HepG2 (cell line): ENCODE measurements at regions not wholly inside any gene's neighbourhood (a gene's known extent, or its start where the extent isn't known, plus 50 kb on each side); places are given as distances from the start of the nearest gene placed in this dataset.

Source experiments
- CEBPB ChIP-seq: IDR thresholded peaks from 2 replicates; pipeline ENCODE4 v1.6.1; 2011; ENCODE audit warnings: low read depth, low read length, improper control_type of control experiment, borderline replicate concordance
- FOXA1 ChIP-seq, 2 experiments: fragments of 450-650 bp in 1 of 2; sonication (generic) in 1 of 2; formaldehyde crosslinking in 1 of 2; IDR thresholded peaks; 2 replicates each; pipeline versions ENCODE4 v1.4.0 to v1.6.1; 2016 to 2020; ENCODE audit warnings: missing genetic modification reagents in 1 of 2
- HES4 ChIP-seq: sonication (generic); formaldehyde crosslinking; IDR thresholded peaks from 2 replicates; pipeline ENCODE4 v1.9.0; 2021; ENCODE audit warnings: mild to moderate bottlenecking, missing genetic modification reagents, borderline replicate concordance
- KLF13 ChIP-seq: sonication (generic); formaldehyde crosslinking; IDR thresholded peaks from 2 replicates; pipeline ENCODE4 v1.4.0; 2020; ENCODE audit warnings: mild to moderate bottlenecking, missing genetic modification reagents
- SOX5 ChIP-seq: IDR thresholded peaks from 2 replicates; pipeline ENCODE4 v1.6.1; 2016; ENCODE audit warnings: borderline replicate concordance
- ZFY ChIP-seq: sonication (generic); formaldehyde crosslinking; IDR thresholded peaks from 2 replicates; pipeline ENCODE4 v1.4.0; 2020; ENCODE audit warnings: missing genetic modification reagents
- ZKSCAN5 ChIP-seq: sonication (generic); formaldehyde crosslinking; IDR thresholded peaks from 2 replicates; pipeline ENCODE4 v1.5.1; 2020; ENCODE audit warnings: mild to moderate bottlenecking, missing genetic modification reagents
- ZNF792 ChIP-seq: IDR thresholded peaks from 2 replicates; pipeline ENCODE4 v1.6.1; 2016
- TF ChIP-seq, protein P1 (sequence below): sonication (generic); formaldehyde crosslinking; IDR thresholded peaks from 2 replicates; pipeline ENCODE4 v1.8.0; 2022; ENCODE audit warnings: mild to moderate bottlenecking, missing genetic modification reagents, borderline replicate concordance
- TF ChIP-seq, protein P2 (sequence below): IDR thresholded peaks from 2 replicates; pipeline ENCODE4 v1.6.1; 2016
- TF ChIP-seq, protein P3 (sequence below), 2 experiments: sonication (generic) in 1 of 2; formaldehyde crosslinking in 1 of 2; IDR thresholded peaks; 2 replicates each; pipeline versions ENCODE4 v1.4.0 to v1.6.1; 2018 to 2020; ENCODE audit warnings: missing genetic modification reagents in 2 of 2, borderline replicate concordance in 1 of 2, low read depth in 1 of 2, mild to moderate bottlenecking in 1 of 2, missing biosample characterization in 1 of 2
- TF ChIP-seq, protein P4 (sequence below): sonication (generic); formaldehyde crosslinking; IDR thresholded peaks from 2 replicates; pipeline ENCODE4 v1.4.0; 2020; ENCODE audit warnings: missing genetic modification reagents
- TF ChIP-seq, protein P5 (sequence below): IDR thresholded peaks from 2 replicates; pipeline ENCODE4 v1.6.1; 2018; ENCODE audit warnings: missing genetic modification reagents, mild to moderate bottlenecking, missing compliant biosample characterization
- TF ChIP-seq, protein P6 (sequence below): sonication (generic); formaldehyde crosslinking; IDR thresholded peaks from 2 replicates; pipeline ENCODE4 v1.5.1; 2020; ENCODE audit warnings: mild to moderate bottlenecking, missing genetic modification reagents, borderline replicate concordance

DNA sequence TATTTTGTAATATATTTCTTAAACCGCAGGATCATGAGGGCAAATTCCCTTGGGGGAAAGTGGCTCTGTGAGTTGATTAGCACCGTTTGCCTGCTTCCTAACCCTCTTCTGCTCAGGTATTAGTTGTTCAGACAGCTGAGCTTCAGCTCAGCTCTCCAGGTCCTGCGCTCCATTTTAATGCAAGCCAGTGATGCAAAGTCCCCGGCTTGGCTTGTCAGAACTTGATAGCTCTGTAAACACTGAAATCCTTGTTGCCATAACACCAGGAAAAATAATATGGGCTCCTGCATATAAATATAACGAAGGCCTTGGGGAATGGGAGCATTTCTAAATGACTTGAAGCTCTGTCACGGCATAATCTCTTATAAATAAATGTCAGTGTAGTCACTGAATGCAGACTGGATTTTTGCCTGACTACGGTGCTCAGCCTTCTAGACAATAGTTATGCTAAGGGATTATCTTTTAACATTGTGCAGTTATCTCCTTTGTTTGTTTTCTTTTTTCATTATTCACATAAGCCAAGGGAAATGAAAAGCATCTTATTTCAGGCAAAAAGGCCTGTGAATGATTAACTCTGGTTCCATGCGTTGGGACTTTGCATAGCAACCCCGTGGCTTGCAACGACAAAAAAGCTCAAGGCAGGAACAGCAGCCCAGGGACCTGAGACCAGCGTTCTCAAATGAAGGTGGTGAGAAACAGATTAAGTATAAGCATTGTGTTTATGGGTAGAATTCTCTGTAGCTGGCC, 253.2 kb downstream of the SPRY1 start (continued):
- TF ChIP-seq, protein P1, sequence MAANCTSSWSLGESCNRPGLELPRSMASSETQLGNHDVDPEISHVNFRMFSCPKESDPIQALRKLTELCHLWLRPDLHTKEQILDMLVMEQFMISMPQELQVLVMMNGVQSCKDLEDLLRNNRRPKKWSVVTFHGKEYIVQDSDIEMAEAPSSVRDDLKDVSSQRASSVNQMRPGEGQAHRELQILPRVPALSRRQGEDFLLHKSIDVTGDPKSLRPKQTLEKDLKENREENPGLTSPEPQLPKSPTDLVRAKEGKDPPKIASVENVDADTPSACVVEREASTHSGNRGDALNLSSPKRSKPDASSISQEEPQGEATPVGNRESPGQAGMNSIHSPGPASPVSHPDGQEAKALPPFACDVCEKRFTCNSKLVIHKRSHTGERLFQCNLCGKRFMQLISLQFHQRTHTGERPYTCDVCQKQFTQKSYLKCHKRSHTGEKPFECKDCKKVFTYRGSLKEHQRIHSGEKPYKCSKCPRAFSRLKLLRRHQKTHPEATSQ (CRISPR knock-in tag) = peak; percentile 56; the same call in 1 of the 2 replicates
- TF ChIP-seq HES4 (CRISPR knock-in tag) (no peak), ZKSCAN5 (CRISPR knock-in tag) (no peak), KLF13 (CRISPR knock-in tag) (no peak), CEBPB (peak; percentile 63; the same call in 1 of the 2 replicates), SOX5 (peak; percentile 89), FOXA1 (IDR thresholded peaks at IDR 0.05) (no peak), FOXA1 (CRISPR knock-in tag; IDR thresholded peaks at IDR 0.05) (peak; percentile 79), ZFY (CRISPR knock-in tag) (peak; percentile 28; the same call in 1 of the 2 replicates), ZNF792 (CRISPR knock-in tag) (peak; percentile 53; the same call in 1 of the 2 replicates)
- TF ChIP-seq, protein P2, sequence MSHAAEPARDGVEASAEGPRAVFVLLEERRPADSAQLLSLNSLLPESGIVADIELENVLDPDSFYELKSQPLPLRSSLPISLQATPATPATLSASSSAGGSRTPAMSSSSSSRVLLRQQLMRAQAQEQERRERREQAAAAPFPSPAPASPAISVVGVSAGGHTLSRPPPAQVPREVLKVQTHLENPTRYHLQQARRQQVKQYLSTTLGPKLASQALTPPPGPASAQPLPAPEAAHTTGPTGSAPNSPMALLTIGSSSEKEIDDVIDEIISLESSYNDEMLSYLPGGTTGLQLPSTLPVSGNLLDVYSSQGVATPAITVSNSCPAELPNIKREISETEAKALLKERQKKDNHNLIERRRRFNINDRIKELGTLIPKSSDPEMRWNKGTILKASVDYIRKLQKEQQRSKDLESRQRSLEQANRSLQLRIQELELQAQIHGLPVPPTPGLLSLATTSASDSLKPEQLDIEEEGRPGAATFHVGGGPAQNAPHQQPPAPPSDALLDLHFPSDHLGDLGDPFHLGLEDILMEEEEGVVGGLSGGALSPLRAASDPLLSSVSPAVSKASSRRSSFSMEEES (CRISPR knock-in tag) = peak; percentile 33; the same call in 1 of the 2 replicates
- TF ChIP-seq, protein P3, sequence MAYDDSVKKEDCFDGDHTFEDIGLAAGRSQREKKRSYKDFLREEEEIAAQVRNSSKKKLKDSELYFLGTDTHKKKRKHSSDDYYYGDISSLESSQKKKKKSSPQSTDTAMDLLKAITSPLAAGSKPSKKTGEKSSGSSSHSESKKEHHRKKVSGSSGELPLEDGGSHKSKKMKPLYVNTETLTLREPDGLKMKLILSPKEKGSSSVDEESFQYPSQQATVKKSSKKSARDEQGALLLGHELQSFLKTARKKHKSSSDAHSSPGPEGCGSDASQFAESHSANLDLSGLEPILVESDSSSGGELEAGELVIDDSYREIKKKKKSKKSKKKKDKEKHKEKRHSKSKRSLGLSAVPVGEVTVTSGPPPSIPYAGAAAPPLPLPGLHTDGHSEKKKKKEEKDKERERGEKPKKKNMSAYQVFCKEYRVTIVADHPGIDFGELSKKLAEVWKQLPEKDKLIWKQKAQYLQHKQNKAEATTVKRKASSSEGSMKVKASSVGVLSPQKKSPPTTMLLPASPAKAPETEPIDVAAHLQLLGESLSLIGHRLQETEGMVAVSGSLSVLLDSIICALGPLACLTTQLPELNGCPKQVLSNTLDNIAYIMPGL (CRISPR knock-in tag; IDR thresholded peaks at IDR 0.05; ENCODE audit: borderline replicate concordance in 1 of 2, low read depth in 1 of 2) = 0 out of 4 replicates have a peak, but pooled peaks of 1 of the 2 experiments have one; percentile 31
- TF ChIP-seq, protein P4, sequence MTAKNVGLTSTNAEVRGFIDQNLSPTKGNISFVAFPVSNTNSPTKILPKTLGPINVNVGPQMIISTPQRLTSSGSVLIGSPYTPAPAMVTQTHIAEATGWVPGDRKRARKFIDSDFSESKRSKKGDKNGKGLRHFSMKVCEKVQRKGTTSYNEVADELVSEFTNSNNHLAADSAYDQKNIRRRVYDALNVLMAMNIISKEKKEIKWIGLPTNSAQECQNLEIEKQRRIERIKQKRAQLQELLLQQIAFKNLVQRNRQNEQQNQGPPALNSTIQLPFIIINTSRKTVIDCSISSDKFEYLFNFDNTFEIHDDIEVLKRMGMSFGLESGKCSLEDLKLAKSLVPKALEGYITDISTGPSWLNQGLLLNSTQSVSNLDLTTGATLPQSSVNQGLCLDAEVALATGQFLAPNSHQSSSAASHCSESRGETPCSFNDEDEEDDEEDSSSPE = peak; percentile 15; the same call in 1 of the 2 replicates
- TF ChIP-seq, protein P5, sequence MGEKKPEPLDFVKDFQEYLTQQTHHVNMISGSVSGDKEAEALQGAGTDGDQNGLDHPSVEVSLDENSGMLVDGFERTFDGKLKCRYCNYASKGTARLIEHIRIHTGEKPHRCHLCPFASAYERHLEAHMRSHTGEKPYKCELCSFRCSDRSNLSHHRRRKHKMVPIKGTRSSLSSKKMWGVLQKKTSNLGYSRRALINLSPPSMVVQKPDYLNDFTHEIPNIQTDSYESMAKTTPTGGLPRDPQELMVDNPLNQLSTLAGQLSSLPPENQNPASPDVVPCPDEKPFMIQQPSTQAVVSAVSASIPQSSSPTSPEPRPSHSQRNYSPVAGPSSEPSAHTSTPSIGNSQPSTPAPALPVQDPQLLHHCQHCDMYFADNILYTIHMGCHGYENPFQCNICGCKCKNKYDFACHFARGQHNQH (CRISPR knock-in tag) = peak; percentile 67
- TF ChIP-seq, protein P6, sequence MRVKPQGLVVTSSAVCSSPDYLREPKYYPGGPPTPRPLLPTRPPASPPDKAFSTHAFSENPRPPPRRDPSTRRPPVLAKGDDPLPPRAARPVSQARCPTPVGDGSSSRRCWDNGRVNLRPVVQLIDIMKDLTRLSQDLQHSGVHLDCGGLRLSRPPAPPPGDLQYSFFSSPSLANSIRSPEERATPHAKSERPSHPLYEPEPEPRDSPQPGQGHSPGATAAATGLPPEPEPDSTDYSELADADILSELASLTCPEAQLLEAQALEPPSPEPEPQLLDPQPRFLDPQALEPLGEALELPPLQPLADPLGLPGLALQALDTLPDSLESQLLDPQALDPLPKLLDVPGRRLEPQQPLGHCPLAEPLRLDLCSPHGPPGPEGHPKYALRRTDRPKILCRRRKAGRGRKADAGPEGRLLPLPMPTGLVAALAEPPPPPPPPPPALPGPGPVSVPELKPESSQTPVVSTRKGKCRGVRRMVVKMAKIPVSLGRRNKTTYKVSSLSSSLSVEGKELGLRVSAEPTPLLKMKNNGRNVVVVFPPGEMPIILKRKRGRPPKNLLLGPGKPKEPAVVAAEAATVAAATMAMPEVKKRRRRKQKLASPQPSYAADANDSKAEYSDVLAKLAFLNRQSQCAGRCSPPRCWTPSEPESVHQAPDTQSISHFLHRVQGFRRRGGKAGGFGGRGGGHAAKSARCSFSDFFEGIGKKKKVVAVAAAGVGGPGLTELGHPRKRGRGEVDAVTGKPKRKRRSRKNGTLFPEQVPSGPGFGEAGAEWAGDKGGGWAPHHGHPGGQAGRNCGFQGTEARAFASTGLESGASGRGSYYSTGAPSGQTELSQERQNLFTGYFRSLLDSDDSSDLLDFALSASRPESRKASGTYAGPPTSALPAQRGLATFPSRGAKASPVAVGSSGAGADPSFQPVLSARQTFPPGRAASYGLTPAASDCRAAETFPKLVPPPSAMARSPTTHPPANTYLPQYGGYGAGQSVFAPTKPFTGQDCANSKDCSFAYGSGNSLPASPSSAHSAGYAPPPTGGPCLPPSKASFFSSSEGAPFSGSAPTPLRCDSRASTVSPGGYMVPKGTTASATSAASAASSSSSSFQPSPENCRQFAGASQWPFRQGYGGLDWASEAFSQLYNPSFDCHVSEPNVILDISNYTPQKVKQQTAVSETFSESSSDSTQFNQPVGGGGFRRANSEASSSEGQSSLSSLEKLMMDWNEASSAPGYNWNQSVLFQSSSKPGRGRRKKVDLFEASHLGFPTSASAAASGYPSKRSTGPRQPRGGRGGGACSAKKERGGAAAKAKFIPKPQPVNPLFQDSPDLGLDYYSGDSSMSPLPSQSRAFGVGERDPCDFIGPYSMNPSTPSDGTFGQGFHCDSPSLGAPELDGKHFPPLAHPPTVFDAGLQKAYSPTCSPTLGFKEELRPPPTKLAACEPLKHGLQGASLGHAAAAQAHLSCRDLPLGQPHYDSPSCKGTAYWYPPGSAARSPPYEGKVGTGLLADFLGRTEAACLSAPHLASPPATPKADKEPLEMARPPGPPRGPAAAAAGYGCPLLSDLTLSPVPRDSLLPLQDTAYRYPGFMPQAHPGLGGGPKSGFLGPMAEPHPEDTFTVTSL (CRISPR knock-in tag) = peak; percentile 37; the same call in 1 of the 2 replicates
